ENCODE measurements at regions not wholly inside any gene's neighbourhood (a gene's known extent, or its start where the extent isn't known, plus 50 kb on each side); places are given as distances from the start of the nearest gene placed in this dataset.

DNA sequence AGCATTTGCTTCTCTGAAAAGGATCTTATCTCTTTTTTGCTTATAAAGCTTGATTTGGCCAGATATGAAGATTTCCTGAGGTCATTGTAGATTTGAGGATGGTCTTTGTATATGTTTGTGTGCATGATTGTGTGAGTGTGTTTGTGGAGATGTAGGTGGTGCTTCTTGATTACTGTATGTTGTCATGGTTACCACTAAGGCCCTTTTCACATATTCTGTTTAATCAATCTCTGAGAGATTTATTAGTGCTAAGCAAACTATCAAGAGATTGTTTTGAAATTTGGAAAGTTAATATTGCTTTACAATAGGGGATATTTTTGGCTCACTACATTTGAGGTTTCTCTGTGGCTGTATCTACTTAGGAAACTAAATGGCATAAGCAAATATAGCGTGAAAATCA lies 191.7 kb downstream of the S1PR1 start:
- Histone ChIP-seq H3K36me3 (replicated peaks; ENCODE audit: insufficient read depth, low read depth) (no peaks in the 10 kb centered on the region), H3K9me2 (replicated peaks; ENCODE audit: insufficient read depth) (no peaks in the 10 kb centered on the region), H3K9me3 (ENCODE audit: low read depth) (no peaks in the 10 kb centered on the region), H3K4me1 (ENCODE audit: insufficient read depth) (no peaks in the 10 kb centered on the region), H3K27ac (no peak overlapping the region), H3K79me2 (no peaks in the 10 kb centered on the region), H3K4me2 (no peak overlapping the region), H4K20me1 (ENCODE audit: insufficient read depth, poor library complexity, severe bottlenecking) (no peaks in the 10 kb centered on the region), H3K27me3 (no peaks in the 10 kb centered on the region), H3K4me3 (no peak overlapping the region), H2AFZ (no peak overlapping the region)
- WGBS (ENCODE audit: low lambda C conversion rate, missing lambda C conversion rate): 86% methylated on average over 1 of the region's 1 CpG
- TF ChIP-seq, protein P1, sequence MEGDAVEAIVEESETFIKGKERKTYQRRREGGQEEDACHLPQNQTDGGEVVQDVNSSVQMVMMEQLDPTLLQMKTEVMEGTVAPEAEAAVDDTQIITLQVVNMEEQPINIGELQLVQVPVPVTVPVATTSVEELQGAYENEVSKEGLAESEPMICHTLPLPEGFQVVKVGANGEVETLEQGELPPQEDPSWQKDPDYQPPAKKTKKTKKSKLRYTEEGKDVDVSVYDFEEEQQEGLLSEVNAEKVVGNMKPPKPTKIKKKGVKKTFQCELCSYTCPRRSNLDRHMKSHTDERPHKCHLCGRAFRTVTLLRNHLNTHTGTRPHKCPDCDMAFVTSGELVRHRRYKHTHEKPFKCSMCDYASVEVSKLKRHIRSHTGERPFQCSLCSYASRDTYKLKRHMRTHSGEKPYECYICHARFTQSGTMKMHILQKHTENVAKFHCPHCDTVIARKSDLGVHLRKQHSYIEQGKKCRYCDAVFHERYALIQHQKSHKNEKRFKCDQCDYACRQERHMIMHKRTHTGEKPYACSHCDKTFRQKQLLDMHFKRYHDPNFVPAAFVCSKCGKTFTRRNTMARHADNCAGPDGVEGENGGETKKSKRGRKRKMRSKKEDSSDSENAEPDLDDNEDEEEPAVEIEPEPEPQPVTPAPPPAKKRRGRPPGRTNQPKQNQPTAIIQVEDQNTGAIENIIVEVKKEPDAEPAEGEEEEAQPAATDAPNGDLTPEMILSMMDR (IDR thresholded peaks at IDR 0.05; ENCODE audit: poor library complexity): no peak
- TF ChIP-seq EZH2phosphoT487 (IDR thresholded peaks at IDR 0.05; ENCODE audit: low read depth, severe bottlenecking, unreplicated experiment) (no peak), EZH2 (IDR thresholded peaks at IDR 0.05; ENCODE audit: borderline replicate concordance) (no peak)
- DNase-seq (ENCODE audit: low spot score): no peak

GRCh38 chr1:101431956-101432510 lies 195.2 kb downstream of the S1PR1 start:
- Histone ChIP-seq H3K4me3 (no peak overlapping the region), H3K36me3 (replicated peaks; ENCODE audit: insufficient read depth, low read depth) (no peaks in the 10 kb centered on the region), H2AFZ (no peak overlapping the region), H3K4me1 (ENCODE audit: insufficient read depth) (no peaks in the 10 kb centered on the region), H3K9me3 (ENCODE audit: low read depth) (no peaks in the 10 kb centered on the region), H3K27me3 (no peaks in the 10 kb centered on the region), H3K4me2 (no peak overlapping the region), H3K79me2 (no peaks in the 10 kb centered on the region), H3K27ac (no peak overlapping the region), H4K20me1 (ENCODE audit: insufficient read depth, poor library complexity, severe bottlenecking) (no peaks in the 10 kb centered on the region), H3K9me2 (replicated peaks; ENCODE audit: insufficient read depth) (no peaks in the 10 kb centered on the region)
- no peak for DNase-seq (ENCODE audit: low spot score)
- WGBS (ENCODE audit: low lambda C conversion rate, missing lambda C conversion rate): 76% methylated on average over 4 of the region's 4 CpGs
- TF ChIP-seq EZH2 (IDR thresholded peaks at IDR 0.05; ENCODE audit: borderline replicate concordance) (no peak), EZH2phosphoT487 (IDR thresholded peaks at IDR 0.05; ENCODE audit: low read depth, severe bottlenecking, unreplicated experiment) (no peak)
- TF ChIP-seq, protein P1 (IDR thresholded peaks at IDR 0.05; ENCODE audit: poor library complexity): no peak

- no peaks in the 10 kb centered on the region for H3K4me1 ChIP-seq (ENCODE audit: insufficient read depth)
- H3K9me2 ChIP-seq (replicated peaks; ENCODE audit: insufficient read depth): no peaks in the 10 kb centered on the region
- H3K27me3 ChIP-seq: peaks cover 3% of the 10 kb centered on the region
- no peak overlapping the region for H3K4me2 ChIP-seq
- no peak for TF ChIP-seq EZH2phosphoT487 (IDR thresholded peaks at IDR 0.05; ENCODE audit: low read depth, severe bottlenecking, unreplicated experiment)
- TF ChIP-seq, protein P1 (IDR thresholded peaks at IDR 0.05; ENCODE audit: poor library complexity): no peak
- TF ChIP-seq EZH2 (IDR thresholded peaks at IDR 0.05; ENCODE audit: borderline replicate concordance): no peak
- no peaks in the 10 kb centered on the region for H3K79me2 ChIP-seq
- 91% methylated on average over 4 of the region's 4 CpGs for WGBS (ENCODE audit: low lambda C conversion rate, missing lambda C conversion rate)
- H3K9me3 ChIP-seq (ENCODE audit: low read depth): no peaks in the 10 kb centered on the region
- H3K4me3 ChIP-seq: no peak overlapping the region
- no peak overlapping the region for H3K27ac ChIP-seq
- H2AFZ ChIP-seq: no peak overlapping the region
- H3K36me3 ChIP-seq (replicated peaks; ENCODE audit: insufficient read depth, low read depth): no peaks in the 10 kb centered on the region
- no peaks in the 10 kb centered on the region for H4K20me1 ChIP-seq (ENCODE audit: insufficient read depth, poor library complexity, severe bottlenecking)
- no peak for DNase-seq (ENCODE audit: low spot score)
Observed at GRCh38 chr1:101435831-101436511, 199.2 kb downstream of the S1PR1 start.
